HCT116 (cell line): ENCODE measurements at regions not wholly inside any gene's neighbourhood (a gene's known extent, or its start where the extent isn't known, plus 50 kb on each side); places are given as distances from the start of the nearest gene placed in this dataset.

Source experiments
- ATAC-seq: fragments of 200-7000 bp; cut with Tn5 transposase; 2 replicates; pipeline ENCODE4 v1.9.1; 2020; ENCODE audit warnings: mild to moderate bottlenecking, moderate library complexity
- BruUV-seq: library from RNA; stranded (reverse); fragments of 400-500 nt; replicated peaks from 2 replicates; lab custom pipeline; 2021; lab: Mats Ljungman, UMichigan
- CTCF ChIA-PET: fragments of 300-600 bp; sonication (Branson Sonifier 250); formaldehyde crosslinking; loops from one replicate; lab custom pipeline; 2021; ENCODE audit warnings: antibody characterized with exemption; lab: Charles Lee
- POLR2A ChIA-PET: fragments of 300-600, 350-600 bp; sonication (Branson Sonifier 250); formaldehyde crosslinking; loops from one replicate; lab custom pipeline; 2021; ENCODE audit warnings: antibody characterized with exemption; lab: Charles Lee
- RAD21 ChIA-PET, 2 experiments: fragments of 300-600 bp; sonication (Branson Sonifier 250); formaldehyde crosslinking; loops; one replicate each; lab custom pipeline; 2023; ENCODE audit warnings: low total read pairs in 2 of 2; ENCODE audit not compliant: uncharacterized antibody in 2 of 2, unreplicated experiment in 2 of 2, low non-redundant PET in 1 of 2; lab: Charles Lee
- DNase-seq: peaks from one replicate; pipeline ENCODE4 v3.0.0-alpha.2; 2010; ENCODE audit warnings: low read depth, low spot score
- H2AFZ ChIP-seq: fragments of 200-600 bp; shearing (Covaris generic), sonication (generic); 2 replicates; pipeline ENCODE4 v1.6.1; 2017; ENCODE audit warnings: low read depth, mixed run types, mixed read lengths, antibody characterized with exemption, low read length; ENCODE audit not compliant: poor library complexity, severe bottlenecking
- H3K27ac ChIP-seq: 2 replicates; pipeline ENCODE4 v1.5.1; 2012; ENCODE audit warnings: low read depth, low read length
- H3K27me3 ChIP-seq: fragments of 200-600 bp; sonication (generic); 2 replicates; pipeline ENCODE4 v1.6.1; 2016; ENCODE audit warnings: mixed run types, low read length, mixed read lengths; ENCODE audit not compliant: insufficient read depth
- H3K36me3 ChIP-seq, 2 experiments: fragments of 200-500 bp in 1 of 2; fragments of 200-600 bp in 1 of 2; sonication (Bioruptor generic) in 1 of 2; sonication (generic) in 1 of 2; 2 replicates each; pipeline versions ENCODE4 v1.5.1 to v1.6.1; 2014 to 2016; ENCODE audit warnings: low read length in 2 of 2, inconsistent platforms in 1 of 2, mixed read lengths in 1 of 2, mixed run types in 1 of 2; ENCODE audit not compliant: insufficient read depth in 2 of 2, control insufficient read depth in 1 of 2
- H3K4me1 ChIP-seq, 2 experiments: fragments of 200-600 bp in 1 of 2; sonication (generic) in 1 of 2; 2 replicates each; pipeline versions ENCODE4 v1.5.1 to v1.6.1; 2012 to 2017; ENCODE audit warnings: low read length in 2 of 2, inconsistent platforms in 1 of 2, mild to moderate bottlenecking in 1 of 2, mixed read lengths in 1 of 2, mixed run types in 1 of 2, moderate library complexity in 1 of 2; ENCODE audit not compliant: insufficient read depth in 2 of 2, control insufficient read depth in 1 of 2
- H3K4me2 ChIP-seq: fragments of 200-600 bp; sonication (generic); 2 replicates; pipeline ENCODE4 v1.6.1; 2017; ENCODE audit warnings: mixed run types, low read length, mixed read lengths
- H3K4me3 ChIP-seq, 2 experiments: fragments of 200-600 bp in 1 of 2; sonication (generic) in 1 of 2; replicated peaks in 1 of 2; 2 replicates each; pipeline ENCODE4 v1.5.1; 2011 to 2016; ENCODE audit warnings: low read length in 2 of 2, control low read depth in 1 of 2, low read depth in 1 of 2, mild to moderate bottlenecking in 1 of 2, mixed read lengths in 1 of 2, mixed run types in 1 of 2
- H3K79me2 ChIP-seq: fragments of 200-600 bp; sonication (generic); 2 replicates; pipeline ENCODE4 v1.6.1; 2017; ENCODE audit warnings: mild to moderate bottlenecking, mixed run types, low read length, moderate library complexity, mixed read lengths; ENCODE audit not compliant: insufficient read depth
- H3K9ac ChIP-seq: fragments of 200-600 bp; sonication (generic); 2 replicates; pipeline ENCODE4 v1.6.1; 2016; ENCODE audit warnings: low read length, mixed read lengths
- H3K9me2 ChIP-seq: fragments of 200-600 bp; sonication (generic), shearing (Covaris generic); 2 replicates; pipeline ENCODE4 v1.6.1; 2017; ENCODE audit warnings: mixed run types, mild to moderate bottlenecking, moderate library complexity; ENCODE audit not compliant: insufficient read depth
- H3K9me3 ChIP-seq, 2 experiments: fragments of 200-500 bp in 1 of 2; fragments of 200-600 bp in 1 of 2; sonication (Bioruptor generic) in 1 of 2; sonication (generic) in 1 of 2; 2 replicates each; pipeline ENCODE4 v1.6.1; 2014 to 2017; ENCODE audit warnings: low read length in 2 of 2, mixed read lengths in 2 of 2, inconsistent platforms in 1 of 2, low read depth in 1 of 2, mild to moderate bottlenecking in 1 of 2, mixed run types in 1 of 2, moderate library complexity in 1 of 2; ENCODE audit not compliant: control insufficient read depth in 1 of 2, insufficient read depth in 1 of 2
- H4K20me1 ChIP-seq: fragments of 200-600 bp; sonication (generic), shearing (Covaris generic); 2 replicates; pipeline ENCODE4 v1.6.1; 2017; ENCODE audit warnings: mixed run types, mild to moderate bottlenecking, moderate library complexity; ENCODE audit not compliant: insufficient read depth
- FOSL1 ChIP-seq: IDR thresholded peaks from 2 replicates; pipeline ENCODE4 v1.6.1; 2012; ENCODE audit warnings: low read depth
- POLR2AphosphoS5 ChIP-seq: IDR thresholded peaks from 2 replicates; pipeline ENCODE4 v1.6.1; 2011; ENCODE audit warnings: mild to moderate bottlenecking, low read depth, low read length, moderate library complexity
- SIN3A ChIP-seq: IDR thresholded peaks from 2 replicates; pipeline ENCODE4 v1.6.1; 2012; ENCODE audit warnings: low read depth
- SRF ChIP-seq: IDR thresholded peaks from 2 replicates; pipeline ENCODE4 v1.6.1; 2012; ENCODE audit warnings: low read depth
- ZNF274 ChIP-seq: fragments of 200-500 bp; sonication (Bioruptor generic); IDR thresholded peaks from 2 replicates; pipeline ENCODE4 v1.6.1; 2014; ENCODE audit warnings: mild to moderate bottlenecking, low read depth, low read length, inconsistent platforms
- intact Hi-C: fragments of 100-400 bp; cut with micrococcal nuclease; formaldehyde crosslinking; loops from 2 replicates; pipeline ENCODE4 v1.10.0; 2022
- TF ChIP-seq, protein P1 (sequence below): IDR thresholded peaks from 2 replicates; pipeline ENCODE4 v1.6.1; 2011; ENCODE audit warnings: mild to moderate bottlenecking, low read length, moderate library complexity; ENCODE audit not compliant: insufficient replicate concordance; ENCODE audit errors: extremely low read depth
- TF ChIP-seq, protein P2 (sequence below): IDR thresholded peaks from 2 replicates; pipeline ENCODE4 v1.6.1; 2012

DNA sequence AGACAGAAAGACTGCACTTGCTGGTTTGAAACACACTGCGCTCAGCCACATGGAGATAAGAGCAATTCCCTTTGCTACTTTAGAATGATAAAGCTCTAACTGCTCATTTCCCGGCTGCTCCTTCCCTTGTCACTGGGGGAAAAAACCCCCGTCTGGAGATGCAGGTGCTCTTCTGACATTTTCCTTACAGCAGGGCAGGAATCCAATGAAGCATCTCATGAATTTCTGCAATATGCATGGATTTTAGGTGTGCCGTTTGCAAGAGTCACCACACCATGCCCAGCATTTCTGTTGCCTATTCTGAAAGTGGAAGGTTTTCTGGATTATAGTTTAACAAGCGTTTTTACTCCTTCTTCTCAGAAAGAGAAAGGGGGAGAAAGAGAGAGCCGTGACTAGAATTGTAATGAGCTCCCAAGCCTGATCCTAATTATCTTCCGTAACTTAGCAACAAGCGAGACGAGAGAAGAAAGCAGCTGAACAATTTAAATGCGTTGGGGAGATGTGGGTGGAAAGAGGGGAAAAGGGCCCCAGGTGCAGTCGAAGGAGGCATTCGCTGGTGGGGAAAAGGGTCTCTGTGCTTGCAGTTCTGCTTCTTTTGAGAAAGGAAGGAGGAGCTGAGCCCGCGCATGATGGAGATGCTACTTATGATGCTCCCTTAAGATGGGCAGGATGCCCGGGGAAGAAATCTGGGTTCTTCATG, 76.6 kb upstream of the SPATA13 start (continued):
- no peak for TF ChIP-seq POLR2AphosphoS5
- TF ChIP-seq, protein P1, sequence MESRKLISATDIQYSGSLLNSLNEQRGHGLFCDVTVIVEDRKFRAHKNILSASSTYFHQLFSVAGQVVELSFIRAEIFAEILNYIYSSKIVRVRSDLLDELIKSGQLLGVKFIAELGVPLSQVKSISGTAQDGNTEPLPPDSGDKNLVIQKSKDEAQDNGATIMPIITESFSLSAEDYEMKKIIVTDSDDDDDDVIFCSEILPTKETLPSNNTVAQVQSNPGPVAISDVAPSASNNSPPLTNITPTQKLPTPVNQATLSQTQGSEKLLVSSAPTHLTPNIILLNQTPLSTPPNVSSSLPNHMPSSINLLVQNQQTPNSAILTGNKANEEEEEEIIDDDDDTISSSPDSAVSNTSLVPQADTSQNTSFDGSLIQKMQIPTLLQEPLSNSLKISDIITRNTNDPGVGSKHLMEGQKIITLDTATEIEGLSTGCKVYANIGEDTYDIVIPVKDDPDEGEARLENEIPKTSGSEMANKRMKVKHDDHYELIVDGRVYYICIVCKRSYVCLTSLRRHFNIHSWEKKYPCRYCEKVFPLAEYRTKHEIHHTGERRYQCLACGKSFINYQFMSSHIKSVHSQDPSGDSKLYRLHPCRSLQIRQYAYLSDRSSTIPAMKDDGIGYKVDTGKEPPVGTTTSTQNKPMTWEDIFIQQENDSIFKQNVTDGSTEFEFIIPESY, result no peak

DNA sequence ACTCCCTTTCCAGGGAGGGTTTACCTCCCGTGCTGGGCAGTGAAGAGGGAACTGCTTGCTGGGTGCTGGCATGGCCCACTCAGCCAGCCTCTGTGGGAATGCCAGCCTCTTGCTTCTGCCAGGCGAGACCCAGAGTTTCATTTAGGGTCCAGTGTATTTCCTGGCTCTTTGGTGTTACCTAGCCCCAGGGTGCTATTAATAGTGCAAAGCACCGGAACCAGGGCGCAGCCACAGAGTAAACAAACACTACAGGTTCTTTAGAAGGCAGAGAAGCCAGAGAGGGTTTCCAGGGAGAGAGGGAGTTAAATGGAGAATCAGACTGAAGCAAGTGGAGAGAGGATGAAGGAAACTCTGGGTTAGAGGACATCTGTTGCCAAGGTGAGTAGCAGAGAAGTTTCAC, 74.9 kb upstream of the SPATA13 start:
- peaks cover 7 to 11% of the 10 kb centered on the region in 2 experiments; a peak in 2 of 4 replicates for H3K4me1 ChIP-seq
- POLR2A ChIA-PET, result no interaction called here
- H2AFZ ChIP-seq, result peak overlapping the region; percentile 9
- TF ChIP-seq ZNF274, result no peak
- no peak for TF ChIP-seq SRF
- intact Hi-C loops, result no loop called here
- no peak for ATAC-seq
- H3K27me3 ChIP-seq, result no peaks in the 10 kb centered on the region
- H4K20me1 ChIP-seq, result no peaks in the 10 kb centered on the region
- no peaks in the 10 kb centered on the region for H3K79me2 ChIP-seq
- DNase-seq, result no peak
- no TSS peak for BruUV-seq
- H3K36me3 ChIP-seq, result no peaks in the 10 kb centered on the region
- no peak overlapping the region for H3K4me3 ChIP-seq
- no peaks in the 10 kb centered on the region for H3K9me2 ChIP-seq
- no peak overlapping the region for H3K9ac ChIP-seq
- H3K4me2 ChIP-seq, result peak overlapping the region; percentile 23
- no peak overlapping the region for H3K27ac ChIP-seq
- H3K9me3 ChIP-seq, result no peaks in the 10 kb centered on the region
- CTCF ChIA-PET, result no interaction called here
- RAD21 ChIA-PET, result no interaction called here

DNA sequence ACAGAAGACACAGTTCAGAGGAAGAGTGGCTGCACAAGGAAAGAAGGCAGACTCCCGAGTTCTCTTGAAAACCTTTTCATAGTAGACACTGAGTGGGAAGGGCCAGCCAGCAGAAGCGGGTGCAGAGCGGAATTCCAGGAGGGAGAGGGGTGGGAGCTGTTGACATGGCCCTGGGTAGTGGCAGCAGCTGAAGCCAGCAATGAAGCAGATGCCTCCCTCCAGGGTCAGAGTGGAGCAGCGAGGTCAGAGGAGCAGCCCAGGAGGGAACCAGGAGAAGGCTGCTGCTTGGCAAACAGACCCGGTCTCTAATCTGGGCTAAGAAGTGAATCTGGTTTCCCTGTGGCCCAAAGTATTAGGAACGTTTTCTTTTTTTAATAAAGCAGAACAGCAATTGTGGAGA, 73.9 kb upstream of the SPATA13 start:
- RAD21 ChIA-PET, result no interaction called here
- Histone ChIP-seq H3K9me2 (no peaks in the 10 kb centered on the region), H3K79me2 (no peaks in the 10 kb centered on the region), H3K27me3 (no peaks in the 10 kb centered on the region), H3K4me1 (peaks cover 7 to 11% of the 10 kb centered on the region in 2 experiments; a peak in 2 of 4 replicates), H2AFZ (no peak overlapping the region), H3K4me2 (no peak overlapping the region), H3K9ac (no peak overlapping the region), H3K27ac (no peak overlapping the region), H4K20me1 (no peaks in the 10 kb centered on the region), H3K4me3 (no peak overlapping the region), H3K9me3 (no peaks in the 10 kb centered on the region), H3K36me3 (no peaks in the 10 kb centered on the region)
- ATAC-seq (no peak), DNase-seq (no peak)
- CTCF ChIA-PET, result no interaction called here
- BruUV-seq, result no TSS peak
- POLR2A ChIA-PET, result no interaction called here
- TF ChIP-seq, protein P2, sequence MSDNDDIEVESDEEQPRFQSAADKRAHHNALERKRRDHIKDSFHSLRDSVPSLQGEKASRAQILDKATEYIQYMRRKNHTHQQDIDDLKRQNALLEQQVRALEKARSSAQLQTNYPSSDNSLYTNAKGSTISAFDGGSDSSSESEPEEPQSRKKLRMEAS, result no peak
- no peak for TF ChIP-seq FOSL1
- no peak for TF ChIP-seq SIN3A
- intact Hi-C loops, result no loop called here
